NCI-H1930 (cell line): ENCODE measurements at regions not wholly inside any gene's neighbourhood (a gene's known extent, or its start where the extent isn't known, plus 50 kb on each side); places are given as distances from the start of the nearest gene placed in this dataset.

Experiments
- DNase-seq, 2 experiments: peaks; one replicate each; lab custom pipeline; 2025; lab: John Stamatoyannopoulos, UW

GRCh38 chr2:239762106-239762505 lies 263.0 kb downstream of the NDUFA10 start:
- no peak for DNase-seq

GRCh38 chr2:239760596-239760995 lies 264.5 kb downstream of the NDUFA10 start:
- DNase-seq: no peak

- DNase-seq: no peak
Measured at GRCh38 chr2:239758279-239758877, 266.8 kb downstream of the NDUFA10 start.

- DNase-seq: no peak
Measured at GRCh38 chr2:239756790-239757760, 268.1 kb downstream of the NDUFA10 start.

- no peak for DNase-seq
Measured at GRCh38 chr2:239756031-239756789, 268.9 kb downstream of the NDUFA10 start.

- no peak for DNase-seq
Measured at GRCh38 chr2:239753401-239753837, 271.7 kb downstream of the NDUFA10 start.

- DNase-seq: no peak
Measured at GRCh38 chr2:239752951-239753350, 272.2 kb downstream of the NDUFA10 start.

- DNase-seq: no peak
Measured at GRCh38 chr2:239751679-239752355, 273.3 kb downstream of the NDUFA10 start.

GRCh38 chr2:239750929-239751678 lies 274.0 kb downstream of the NDUFA10 start:
- DNase-seq: no peak

GRCh38 chr2:239750045-239750835 lies 274.9 kb downstream of the NDUFA10 start:
- DNase-seq: no peak

GRCh38 chr2:239749272-239749873 lies 275.8 kb downstream of the NDUFA10 start:
- DNase-seq: no peak

- DNase-seq: no peak
Measured at GRCh38 chr2:239748811-239749210, 276.3 kb downstream of the NDUFA10 start.

- DNase-seq: no peak
Measured at GRCh38 chr2:239747771-239748170, 277.4 kb downstream of the NDUFA10 start.

GRCh38 chr2:239747274-239747673 lies 277.9 kb downstream of the NDUFA10 start:
- DNase-seq: no peak

- no peak for DNase-seq
Measured at GRCh38 chr2:239746559-239747246, 278.4 kb downstream of the NDUFA10 start.

GRCh38 chr2:239745386-239746227 lies 279.5 kb downstream of the NDUFA10 start:
- DNase-seq: no peak

GRCh38 chr2:239744706-239745340 lies 280.3 kb downstream of the NDUFA10 start:
- no peak for DNase-seq

GRCh38 chr2:239743206-239743605 lies 281.9 kb downstream of the NDUFA10 start:
- DNase-seq: no peak
